ENCODE measurements at regions not wholly inside any gene's neighbourhood (a gene's known extent, or its start where the extent isn't known, plus 50 kb on each side); places are given as distances from the start of the nearest gene placed in this dataset.

GRCh38 chr2:195456771-195457170 is 200.3 kb upstream of the SLC39A10 start:
- intact Hi-C loops (cut with DNase I) = no loop called here
- H3K4me3 ChIP-seq = no peak overlapping the region
- no peak overlapping the region for H3K27ac ChIP-seq
- no peak for TF ChIP-seq CTCF (IDR thresholded peaks at IDR 0.05)
- DNase-seq = peak in 1 of 4 donors; percentile 32
- no peak for ATAC-seq
- H3K27me3 ChIP-seq = no peaks in the 10 kb centered on the region
- H3K9me3 ChIP-seq = no peaks in the 10 kb centered on the region
- no peaks in the 10 kb centered on the region for H3K4me1 ChIP-seq
- no peaks in the 10 kb centered on the region for H3K36me3 ChIP-seq

GRCh38 chr2:195451160-195451559 is 205.9 kb upstream of the SLC39A10 start:
- Histone ChIP-seq H3K36me3 (no peaks in the 10 kb centered on the region), H3K9me3 (no peaks in the 10 kb centered on the region), H3K27me3 (no peaks in the 10 kb centered on the region), H3K4me1 (no peaks in the 10 kb centered on the region), H3K27ac (no peak overlapping the region), H3K4me3 (no peak overlapping the region)
- TF ChIP-seq CTCF (IDR thresholded peaks at IDR 0.05) = no peak
- intact Hi-C loops (cut with DNase I) = no loop called here
- no peak for DNase-seq
- ATAC-seq = no peak

GRCh38 chr2:195450552-195451113 is 206.4 kb upstream of the SLC39A10 start:
- TF ChIP-seq CTCF (IDR thresholded peaks at IDR 0.05) = no peak
- intact Hi-C loops (cut with DNase I) = no loop called here

GRCh38 chr2:195447323-195447975 is 209.6 kb upstream of the SLC39A10 start:
- no peak for ATAC-seq
- no peaks in the 10 kb centered on the region for H3K27me3 ChIP-seq
- no peak overlapping the region for H3K27ac ChIP-seq
- TF ChIP-seq CTCF (IDR thresholded peaks at IDR 0.05) = no peak
- intact Hi-C loops (cut with DNase I) = no loop called here
- no peak for DNase-seq
- no peaks in the 10 kb centered on the region for H3K4me1 ChIP-seq
- no peaks in the 10 kb centered on the region for H3K36me3 ChIP-seq
- peaks cover 0 to 9% of the 10 kb centered on the region in 2 donors for H3K9me3 ChIP-seq
- no peak overlapping the region for H3K4me3 ChIP-seq

More at GRCh38 chr2:195450552-195451113, 206.4 kb upstream of the SLC39A10 start:
- ATAC-seq = no peak
- no peaks in the 10 kb centered on the region for H3K9me3 ChIP-seq
- H3K4me3 ChIP-seq = no peak overlapping the region
- no peaks in the 10 kb centered on the region for H3K4me1 ChIP-seq
- H3K27me3 ChIP-seq = no peaks in the 10 kb centered on the region
- DNase-seq = peak in 1 of 4 donors; percentile 48
- no peaks in the 10 kb centered on the region for H3K36me3 ChIP-seq
- no peak overlapping the region for H3K27ac ChIP-seq

GRCh38 chr2:195445639-195446038 is 211.4 kb upstream of the SLC39A10 start:
- DNase-seq = no peak
- H3K4me3 ChIP-seq = no peak overlapping the region
- intact Hi-C loops (cut with DNase I) = no loop called here
- H3K36me3 ChIP-seq = no peaks in the 10 kb centered on the region
- H3K4me1 ChIP-seq = no peaks in the 10 kb centered on the region
- H3K27me3 ChIP-seq = no peaks in the 10 kb centered on the region
- ATAC-seq = no peak
- TF ChIP-seq CTCF (IDR thresholded peaks at IDR 0.05) = no peak
- peaks cover 0 to 25% of the 10 kb centered on the region in 2 donors for H3K9me3 ChIP-seq
- no peak overlapping the region for H3K27ac ChIP-seq

All from left lung (tissue), 4 donors.